Calu3 (cell line): ENCODE measurements at regions not wholly inside any gene's neighbourhood (a gene's known extent, or its start where the extent isn't known, plus 50 kb on each side); places are given as distances from the start of the nearest gene placed in this dataset.

Experiments used
- BruUV-seq: library from RNA; stranded (reverse); fragments of 400-500 nt; replicated peaks from 2 replicates; lab custom pipeline; 2021; lab: Mats Ljungman, UMichigan
- CTCF ChIA-PET: fragments of 300-600 bp; sonication (Branson Sonifier 250); formaldehyde crosslinking; loops from one replicate; lab custom pipeline; 2022; ENCODE audit warnings: antibody characterized with exemption; lab: Charles Lee
- DNase-seq: peaks from one replicate; pipeline ENCODE4 v3.0.0; 2022
- H3K27ac Mint-ChIP-seq: one replicate; pipeline ENCODE4 v1.8.0; 2022; ENCODE audit warnings: mixed read lengths; ENCODE audit not compliant: unreplicated experiment
- H3K27me3 Mint-ChIP-seq: one replicate; pipeline ENCODE4 v1.8.0; 2022; ENCODE audit warnings: mixed read lengths; ENCODE audit not compliant: unreplicated experiment
- H3K36me3 Mint-ChIP-seq: one replicate; pipeline ENCODE4 v1.8.0; 2022; ENCODE audit warnings: mild to moderate bottlenecking, moderate library complexity, mixed read lengths; ENCODE audit not compliant: insufficient read depth, unreplicated experiment
- H3K4me1 Mint-ChIP-seq: one replicate; pipeline ENCODE4 v1.8.0; 2022; ENCODE audit warnings: mild to moderate bottlenecking, low read depth, mixed read lengths; ENCODE audit not compliant: unreplicated experiment
- H3K4me3 Mint-ChIP-seq: one replicate; pipeline ENCODE4 v1.8.0; 2022; ENCODE audit warnings: mild to moderate bottlenecking, low read depth, moderate library complexity, mixed read lengths; ENCODE audit not compliant: unreplicated experiment
- H3K9me3 Mint-ChIP-seq: one replicate; pipeline ENCODE4 v1.8.0; 2022; ENCODE audit warnings: low read depth, mixed read lengths; ENCODE audit not compliant: unreplicated experiment
- intact Hi-C: fragments of 100-400 bp; cut with micrococcal nuclease; formaldehyde crosslinking; loops from one replicate; pipeline ENCODE4 v1.10.0; 2022; ENCODE audit not compliant: unreplicated experiment
- TF ChIP-seq, protein P1 (sequence below): fragments of 200-600 bp; IDR thresholded peaks from one replicate; pipeline ENCODE4 v1.8.0; 2022; ENCODE audit warnings: antibody characterized with exemption; ENCODE audit not compliant: unreplicated experiment

GRCh38 chr7:135853008-135853407 lies 104.4 kb upstream of the FAM180A start:
- BruUV-seq: no TSS peak
- Mint-ChIP-seq H3K9me3 (no peaks in the 10 kb centered on the region), H3K27me3 (no peaks in the 10 kb centered on the region), H3K4me3 (no peak overlapping the region), H3K27ac (no peak overlapping the region), H3K36me3 (no peaks in the 10 kb centered on the region), H3K4me1 (no peaks in the 10 kb centered on the region)
- intact Hi-C loops: no loop called here
- TF ChIP-seq, protein P1, sequence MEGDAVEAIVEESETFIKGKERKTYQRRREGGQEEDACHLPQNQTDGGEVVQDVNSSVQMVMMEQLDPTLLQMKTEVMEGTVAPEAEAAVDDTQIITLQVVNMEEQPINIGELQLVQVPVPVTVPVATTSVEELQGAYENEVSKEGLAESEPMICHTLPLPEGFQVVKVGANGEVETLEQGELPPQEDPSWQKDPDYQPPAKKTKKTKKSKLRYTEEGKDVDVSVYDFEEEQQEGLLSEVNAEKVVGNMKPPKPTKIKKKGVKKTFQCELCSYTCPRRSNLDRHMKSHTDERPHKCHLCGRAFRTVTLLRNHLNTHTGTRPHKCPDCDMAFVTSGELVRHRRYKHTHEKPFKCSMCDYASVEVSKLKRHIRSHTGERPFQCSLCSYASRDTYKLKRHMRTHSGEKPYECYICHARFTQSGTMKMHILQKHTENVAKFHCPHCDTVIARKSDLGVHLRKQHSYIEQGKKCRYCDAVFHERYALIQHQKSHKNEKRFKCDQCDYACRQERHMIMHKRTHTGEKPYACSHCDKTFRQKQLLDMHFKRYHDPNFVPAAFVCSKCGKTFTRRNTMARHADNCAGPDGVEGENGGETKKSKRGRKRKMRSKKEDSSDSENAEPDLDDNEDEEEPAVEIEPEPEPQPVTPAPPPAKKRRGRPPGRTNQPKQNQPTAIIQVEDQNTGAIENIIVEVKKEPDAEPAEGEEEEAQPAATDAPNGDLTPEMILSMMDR: no peak
- no peak for DNase-seq
- CTCF ChIA-PET: no interaction called here

DNA sequence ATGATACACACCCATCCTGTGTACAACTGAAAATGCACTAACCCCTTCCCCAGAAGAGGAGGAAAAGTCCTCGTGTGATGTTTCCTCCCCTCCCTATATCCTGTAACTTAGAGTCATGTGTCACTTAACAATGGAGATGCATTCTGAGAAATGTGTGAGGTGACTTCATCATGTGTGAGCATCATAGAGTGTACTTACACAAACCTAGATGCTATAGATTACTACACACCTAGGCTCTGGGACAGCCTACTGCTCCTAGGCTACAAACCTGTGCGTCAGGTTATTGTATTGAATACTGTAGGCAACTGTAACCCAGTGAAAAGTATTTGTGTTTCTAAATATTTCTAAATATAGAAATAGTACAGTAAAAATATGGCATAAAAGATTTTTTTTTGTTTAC lies 98.6 kb upstream of the FAM180A start:
- Mint-ChIP-seq H3K27me3 (no peaks in the 10 kb centered on the region), H3K4me1 (no peaks in the 10 kb centered on the region), H3K27ac (no peak overlapping the region), H3K9me3 (no peaks in the 10 kb centered on the region), H3K4me3 (no peak overlapping the region), H3K36me3 (no peaks in the 10 kb centered on the region)
- no peak for DNase-seq
- TF ChIP-seq, protein P1: no peak
- intact Hi-C loops: no loop called here
- BruUV-seq: no TSS peak
- CTCF ChIA-PET: no interaction called here

GRCh38 chr7:135846339-135846738 lies 97.7 kb upstream of the FAM180A start:
- CTCF ChIA-PET: no interaction called here
- no peak overlapping the region for H3K4me3 Mint-ChIP-seq
- no TSS peak for BruUV-seq
- TF ChIP-seq, protein P1: no peak
- intact Hi-C loops: no loop called here
- no peaks in the 10 kb centered on the region for H3K36me3 Mint-ChIP-seq
- H3K4me1 Mint-ChIP-seq: no peaks in the 10 kb centered on the region
- no peaks in the 10 kb centered on the region for H3K9me3 Mint-ChIP-seq
- DNase-seq: no peak
- no peak overlapping the region for H3K27ac Mint-ChIP-seq
- H3K27me3 Mint-ChIP-seq: no peaks in the 10 kb centered on the region

DNA sequence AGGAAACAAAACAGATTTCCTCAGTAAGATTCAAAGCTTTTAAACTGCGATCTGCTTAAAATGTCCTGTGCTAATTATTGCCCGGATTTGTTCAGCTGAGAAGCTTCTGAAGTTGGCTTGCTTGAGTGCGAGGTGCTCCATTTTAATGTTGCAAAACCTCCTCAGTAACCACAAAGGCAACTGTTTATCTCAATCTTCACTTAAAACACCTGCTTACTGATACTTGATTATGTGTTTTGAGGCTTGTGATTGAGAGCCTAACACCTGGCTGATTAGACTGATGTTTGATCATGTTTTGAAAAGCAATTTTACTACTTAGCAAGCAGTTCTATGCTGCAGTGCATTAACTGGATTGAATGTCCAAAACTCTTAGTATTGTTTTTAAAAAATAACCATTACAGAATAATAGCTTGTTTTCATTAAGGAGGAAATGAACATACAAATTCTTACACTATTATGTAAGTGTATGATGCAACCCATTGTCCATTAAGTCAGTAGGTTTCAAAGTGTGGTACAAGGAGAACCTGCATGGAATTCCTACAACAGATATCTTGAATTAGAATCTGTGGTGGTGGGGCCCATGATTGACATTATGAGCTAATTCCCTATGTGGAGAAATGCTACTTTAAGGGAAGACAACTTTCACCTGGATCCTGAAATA lies 96.9 kb upstream of the FAM180A start:
- H3K4me3 Mint-ChIP-seq: no peak overlapping the region
- H3K9me3 Mint-ChIP-seq: no peaks in the 10 kb centered on the region
- CTCF ChIA-PET: no interaction called here
- no peak for DNase-seq
- no TSS peak for BruUV-seq
- H3K27ac Mint-ChIP-seq: no peak overlapping the region
- H3K4me1 Mint-ChIP-seq: no peaks in the 10 kb centered on the region
- no peaks in the 10 kb centered on the region for H3K36me3 Mint-ChIP-seq
- intact Hi-C loops: no loop called here
- no peaks in the 10 kb centered on the region for H3K27me3 Mint-ChIP-seq
- TF ChIP-seq, protein P1: no peak
